Keratinocyte (primary cell): ENCODE measurements at regions not wholly inside any gene's neighbourhood (a gene's known extent, or its start where the extent isn't known, plus 50 kb on each side); places are given as distances from the start of the nearest gene placed in this dataset.

Experiments used
- DNase-seq: peaks from one replicate; pipeline ENCODE4 v3.0.0-alpha.2; 2011; ENCODE audit warnings: low read depth, missing footprints, low spot score
- FAIRE-seq: peaks from 2 replicates; lab custom pipeline; 2011; peaks lifted over from hg19 to GRCh38; lab: Jason Lieb, UNC
- H2AFZ ChIP-seq: 2 replicates; pipeline ENCODE4 v1.6.0; 2012; ENCODE audit warnings: low read length, control low read depth, inconsistent platforms; ENCODE audit not compliant: control insufficient read depth
- H3K27ac ChIP-seq: 2 replicates; pipeline ENCODE4 v1.5.1; 2011; ENCODE audit warnings: low read length; ENCODE audit not compliant: control insufficient read depth, insufficient read depth
- H3K27me3 ChIP-seq: 3 replicates; pipeline ENCODE4 v1.6.0; 2011; ENCODE audit warnings: low read length; ENCODE audit not compliant: control insufficient read depth, insufficient read depth; ENCODE audit errors: extremely low read depth
- H3K36me3 ChIP-seq, 2 experiments: 2 replicates in 1 of 2; 3 replicates in 1 of 2; pipeline ENCODE4 v1.5.1; 2011; ENCODE audit warnings: low read length in 2 of 2, mild to moderate bottlenecking in 1 of 2; ENCODE audit not compliant: control insufficient read depth in 2 of 2, insufficient read depth in 2 of 2; ENCODE audit errors: extremely low read depth in 1 of 2
- H3K4me1 ChIP-seq: 3 replicates; pipeline ENCODE4 v1.5.1; 2011; ENCODE audit warnings: low read length; ENCODE audit not compliant: control insufficient read depth, insufficient read depth; ENCODE audit errors: extremely low read depth
- H3K4me2 ChIP-seq: 3 replicates; pipeline ENCODE4 v1.6.0; 2011; ENCODE audit warnings: low read depth, low read length; ENCODE audit not compliant: control insufficient read depth, insufficient read depth; ENCODE audit errors: extremely low read depth
- H3K4me3 ChIP-seq, 3 experiments: fragments of 200-600 bp in 1 of 3; sonication (generic) in 1 of 3; 2 replicates in 2 of 3; 3 replicates in 1 of 3; pipeline ENCODE4 v1.5.1; 2011 to 2016; ENCODE audit warnings: low read length in 3 of 3, mild to moderate bottlenecking in 3 of 3, control low read depth in 2 of 3, inconsistent platforms in 1 of 3, low read depth in 1 of 3, mixed read lengths in 1 of 3, mixed run types in 1 of 3, moderate library complexity in 1 of 3; ENCODE audit not compliant: control insufficient read depth in 2 of 3, insufficient read depth in 2 of 3; ENCODE audit errors: extremely low read depth in 1 of 3
- H3K79me2 ChIP-seq: 2 replicates; pipeline ENCODE4 v1.6.0; 2012; ENCODE audit warnings: low read length; ENCODE audit not compliant: control insufficient read depth, insufficient read depth
- H3K9ac ChIP-seq: 3 replicates; pipeline ENCODE4 v1.6.0; 2011; ENCODE audit warnings: low read length; ENCODE audit not compliant: control insufficient read depth, insufficient read depth; ENCODE audit errors: extremely low read depth
- H3K9me1 ChIP-seq: 3 replicates; pipeline ENCODE4 v1.6.0; 2011; ENCODE audit warnings: low read length; ENCODE audit not compliant: control insufficient read depth, insufficient read depth; ENCODE audit errors: extremely low read depth
- H3K9me3 ChIP-seq: 2 replicates; pipeline ENCODE4 v1.5.1; 2012; ENCODE audit warnings: low read depth, low read length; ENCODE audit not compliant: control insufficient read depth
- H4K20me1 ChIP-seq: 3 replicates; pipeline ENCODE4 v1.6.0; 2011; ENCODE audit warnings: low read length; ENCODE audit not compliant: control insufficient read depth, insufficient read depth; ENCODE audit errors: extremely low read depth
- CTCF ChIP-seq, 3 experiments: IDR thresholded peaks in 1 of 3; conservative IDR thresholded peaks in 1 of 3; optimal IDR thresholded peaks in 1 of 3; 2 replicates in 2 of 3; 3 replicates in 1 of 3; pipeline versions ENCODE3 to v1.5.1; 2011; ENCODE audit warnings: low read length in 3 of 3, mild to moderate bottlenecking in 3 of 3, moderate library complexity in 2 of 3, control low read depth in 1 of 3, inconsistent platforms in 1 of 3; ENCODE audit not compliant: insufficient read depth in 2 of 3; ENCODE audit errors: extremely low read depth in 1 of 3
- EZH2 ChIP-seq: IDR thresholded peaks from one replicate; pipeline ENCODE4 v1.6.1; 2012; ENCODE audit warnings: inconsistent platforms, mild to moderate bottlenecking, low read length, moderate library complexity
- dilution Hi-C: fragments of 300-500 bp; cut with MboI; formaldehyde crosslinking; loops from one replicate; pipeline ENCODE4 v1.7.0; 2020; ENCODE audit warnings: low sequenced_read_pairs; ENCODE audit not compliant: extremely low pct_ligation_motif_present

GRCh38 chr10:129157185-129157584, 309.9 kb upstream of the MGMT start:
- H3K9ac ChIP-seq, result no peak overlapping the region
- H3K27me3 ChIP-seq, result no peaks in the 10 kb centered on the region
- H3K4me2 ChIP-seq, result no peak overlapping the region
- FAIRE-seq (no peak), DNase-seq (no peak)
- dilution Hi-C loops, result no loop called here
- no peaks in the 10 kb centered on the region for H3K9me3 ChIP-seq
- H3K4me1 ChIP-seq, result no peaks in the 10 kb centered on the region
- no peak overlapping the region for H3K4me3 ChIP-seq
- no peaks in the 10 kb centered on the region for H3K79me2 ChIP-seq
- H2AFZ ChIP-seq, result no peak overlapping the region
- H3K36me3 ChIP-seq, result no peaks in the 10 kb centered on the region
- TF ChIP-seq EZH2 (no peak), CTCF (optimal IDR thresholded peaks at IDR 0.05 in 1 of 3, IDR thresholded peaks at IDR 0.05 in 1 of 3, conservative IDR thresholded peaks at IDR 0.05 in 1 of 3; ENCODE audit: extremely low read depth in 1 of 3, insufficient read depth in 2 of 3, low read length in 3 of 3) (no peak)
- H3K27ac ChIP-seq, result no peak overlapping the region
- H3K9me1 ChIP-seq, result no peaks in the 10 kb centered on the region
- H4K20me1 ChIP-seq, result no peaks in the 10 kb centered on the region

- Histone ChIP-seq H4K20me1 (no peaks in the 10 kb centered on the region), H3K27me3 (no peaks in the 10 kb centered on the region), H3K9me3 (no peaks in the 10 kb centered on the region), H3K9ac (no peak overlapping the region), H3K36me3 (no peaks in the 10 kb centered on the region), H3K4me3 (no peak overlapping the region), H3K4me2 (no peak overlapping the region), H3K79me2 (no peaks in the 10 kb centered on the region), H3K27ac (no peak overlapping the region), H3K9me1 (no peaks in the 10 kb centered on the region), H2AFZ (no peak overlapping the region), H3K4me1 (no peaks in the 10 kb centered on the region)
- no peak for TF ChIP-seq CTCF (optimal IDR thresholded peaks at IDR 0.05 in 1 of 3, IDR thresholded peaks at IDR 0.05 in 1 of 3, conservative IDR thresholded peaks at IDR 0.05 in 1 of 3; ENCODE audit: extremely low read depth in 1 of 3, insufficient read depth in 2 of 3, low read length in 3 of 3)
- no peak for TF ChIP-seq EZH2
- FAIRE-seq (peak; percentile 71), DNase-seq (no peak)
- dilution Hi-C loops, result no loop called here
Measured at GRCh38 chr10:129161150-129161549, 305.9 kb upstream of the MGMT start.
